A673 (cell line): ENCODE measurements at regions not wholly inside any gene's neighbourhood (a gene's known extent, or its start where the extent isn't known, plus 50 kb on each side); places are given as distances from the start of the nearest gene placed in this dataset.

Experiments used
- EZH2 ChIP-seq: fragments of 200-600 bp; sonication (generic); IDR thresholded peaks from 2 replicates; pipeline ENCODE4 v1.6.1; 2017; ENCODE audit warnings: borderline replicate concordance, low read depth, mild to moderate bottlenecking, mixed read lengths, antibody characterized with exemption, low read length; ENCODE audit not compliant: poor library complexity, severe bottlenecking
- TF ChIP-seq, protein P1 (sequence below): fragments of 300-800, 200-600 bp; sonication (generic); conservative IDR thresholded peaks from 2 replicates; pipeline ENCODE4 v1.5.1; 2017; ENCODE audit warnings: low read depth, mild to moderate bottlenecking, antibody characterized with exemption, low read length, moderate library complexity, mixed read lengths

GRCh38 chr3:44018926-44019325, 222.8 kb upstream of the TOPAZ1 start:
- TF ChIP-seq, protein P1, sequence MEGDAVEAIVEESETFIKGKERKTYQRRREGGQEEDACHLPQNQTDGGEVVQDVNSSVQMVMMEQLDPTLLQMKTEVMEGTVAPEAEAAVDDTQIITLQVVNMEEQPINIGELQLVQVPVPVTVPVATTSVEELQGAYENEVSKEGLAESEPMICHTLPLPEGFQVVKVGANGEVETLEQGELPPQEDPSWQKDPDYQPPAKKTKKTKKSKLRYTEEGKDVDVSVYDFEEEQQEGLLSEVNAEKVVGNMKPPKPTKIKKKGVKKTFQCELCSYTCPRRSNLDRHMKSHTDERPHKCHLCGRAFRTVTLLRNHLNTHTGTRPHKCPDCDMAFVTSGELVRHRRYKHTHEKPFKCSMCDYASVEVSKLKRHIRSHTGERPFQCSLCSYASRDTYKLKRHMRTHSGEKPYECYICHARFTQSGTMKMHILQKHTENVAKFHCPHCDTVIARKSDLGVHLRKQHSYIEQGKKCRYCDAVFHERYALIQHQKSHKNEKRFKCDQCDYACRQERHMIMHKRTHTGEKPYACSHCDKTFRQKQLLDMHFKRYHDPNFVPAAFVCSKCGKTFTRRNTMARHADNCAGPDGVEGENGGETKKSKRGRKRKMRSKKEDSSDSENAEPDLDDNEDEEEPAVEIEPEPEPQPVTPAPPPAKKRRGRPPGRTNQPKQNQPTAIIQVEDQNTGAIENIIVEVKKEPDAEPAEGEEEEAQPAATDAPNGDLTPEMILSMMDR: no peak
- no peak for TF ChIP-seq EZH2
